DLD1 (cell line): ENCODE measurements at regions not wholly inside any gene's neighbourhood (a gene's known extent, or its start where the extent isn't known, plus 50 kb on each side); places are given as distances from the start of the nearest gene placed in this dataset.

Source experiments
- in situ Hi-C: cut with HindIII; loops from 2 replicates; pipeline ENCODE4 v1.10.0; 2017; ENCODE audit warnings: low sequenced_read_pairs

DNA sequence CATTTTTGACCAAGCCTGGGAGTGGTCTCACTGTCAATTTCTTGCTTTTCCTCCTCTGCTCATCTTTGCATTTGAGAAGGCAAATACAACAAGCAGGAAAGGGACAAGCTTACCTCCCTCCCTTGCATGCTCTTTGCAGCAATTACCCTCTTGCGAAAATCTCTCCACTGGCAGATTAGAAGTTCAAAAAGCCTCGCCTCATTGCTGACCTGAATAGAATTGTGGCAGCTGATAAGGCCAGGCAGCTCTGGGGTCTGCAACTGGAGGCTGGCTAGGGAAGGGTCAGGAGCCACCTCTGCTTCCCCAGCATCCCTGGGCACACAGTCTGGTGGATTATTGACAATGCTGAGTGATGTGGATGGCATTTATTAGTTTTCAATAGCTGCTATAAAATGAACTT is 362.3 kb upstream of the KIF2A start:
- in situ Hi-C loops = no loop called here

DNA sequence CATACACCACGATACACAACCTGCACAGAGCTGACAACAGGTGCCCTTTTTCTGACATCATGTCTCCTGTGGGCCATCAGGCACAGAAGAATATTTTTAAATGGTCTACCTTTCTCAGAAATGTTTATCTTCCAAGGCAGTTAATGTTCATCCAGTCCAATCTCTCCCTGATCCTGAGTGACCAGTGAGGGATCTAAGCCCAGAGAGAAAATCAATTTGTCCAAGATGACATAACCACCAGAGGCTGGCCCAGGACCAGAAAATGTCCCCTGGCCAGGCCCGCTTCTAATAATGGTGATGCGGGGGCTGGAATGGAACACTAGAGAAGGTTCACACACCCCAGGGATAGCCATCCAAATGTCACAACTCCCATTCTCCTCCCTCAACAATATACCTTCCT is 357.9 kb upstream of the KIF2A start:
- in situ Hi-C loops = no loop called here

DNA sequence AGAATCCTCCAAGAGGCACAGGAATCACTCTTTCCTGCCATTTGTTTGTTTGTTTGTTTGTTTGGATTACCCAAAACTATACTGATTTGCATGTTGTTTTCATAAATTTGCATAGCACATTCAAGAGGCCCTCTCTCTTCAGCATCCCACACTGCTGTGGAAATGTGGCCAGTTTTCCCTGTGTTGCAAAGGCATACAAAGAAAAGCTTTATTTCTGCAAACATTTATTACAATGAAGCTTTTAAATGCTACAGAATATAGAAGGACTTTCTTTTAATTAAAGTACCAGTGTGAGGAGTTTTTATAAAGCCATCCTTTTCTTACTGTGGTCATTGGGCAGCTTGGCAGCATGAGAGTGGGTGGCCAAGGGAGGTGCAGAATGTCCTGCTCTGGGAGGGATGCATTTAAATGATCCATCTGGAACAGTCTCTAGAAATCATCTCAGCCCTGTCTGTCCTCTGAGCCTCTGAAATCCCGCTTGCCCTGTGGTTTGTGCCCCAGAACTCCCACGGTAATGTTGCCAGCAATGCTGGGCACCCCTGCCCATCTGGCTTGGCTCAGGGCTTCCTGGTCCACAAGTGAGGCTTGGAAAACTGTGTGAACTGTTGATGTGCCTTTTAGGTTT is 356.8 kb upstream of the KIF2A start:
- in situ Hi-C loops = no loop called here

DNA sequence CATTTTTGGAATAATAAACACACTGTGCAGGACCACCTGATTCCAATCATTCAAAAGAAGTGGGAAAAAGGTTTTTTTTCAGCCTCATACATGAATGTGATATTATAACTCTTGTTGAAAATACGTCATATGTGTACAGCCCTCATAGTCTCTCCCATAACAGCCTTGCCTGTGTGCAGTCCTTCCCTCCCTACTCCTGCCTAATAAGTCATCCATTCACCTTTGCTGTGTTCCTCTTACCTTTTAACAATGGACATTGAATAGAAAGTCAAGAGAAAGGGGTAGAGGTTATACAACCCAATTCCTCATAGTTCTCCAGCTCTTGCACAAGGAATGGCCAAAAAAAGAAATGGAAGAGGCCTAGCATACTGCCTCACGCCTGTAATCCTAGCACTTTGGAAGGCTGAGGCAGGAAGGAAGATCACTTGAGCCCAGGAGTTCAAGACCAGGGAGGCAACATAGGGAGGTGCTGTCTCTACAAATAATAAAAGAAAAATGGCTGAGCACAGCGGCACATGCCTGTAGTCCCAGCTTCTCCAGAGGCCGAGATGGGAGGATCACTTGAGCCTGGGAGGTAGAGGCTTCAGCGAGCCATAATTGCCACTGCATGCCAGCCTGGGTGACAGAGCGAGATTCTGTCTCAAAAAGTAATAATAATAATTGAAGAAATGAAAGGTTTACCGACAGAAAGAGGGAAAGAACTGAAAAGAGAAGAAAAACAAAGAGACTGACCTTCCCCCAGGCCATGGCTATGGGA is 356.1 kb upstream of the KIF2A start:
- in situ Hi-C loops = no loop called here

DNA sequence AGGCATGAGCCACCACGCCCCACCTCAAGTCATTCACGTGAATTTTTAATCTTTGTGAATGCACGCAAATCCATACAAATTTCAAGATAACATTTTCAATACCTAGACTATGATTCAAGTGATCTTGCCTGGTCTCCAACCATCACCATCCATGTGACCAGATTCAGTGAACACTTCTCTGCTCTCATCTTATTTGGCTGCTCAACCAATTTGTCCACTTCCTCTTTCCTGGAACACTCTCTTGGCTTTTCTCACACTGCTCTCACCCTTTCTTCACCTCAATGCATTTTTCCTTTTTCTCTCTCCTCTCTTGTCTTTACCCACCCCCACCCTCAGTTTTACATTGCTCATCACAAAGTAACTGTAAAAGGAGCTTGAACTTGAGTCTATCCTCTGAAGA is 354.7 kb upstream of the KIF2A start:
- in situ Hi-C loops = no loop called here

GRCh38 chr5:61953913-61954312 is 352.1 kb upstream of the KIF2A start:
- in situ Hi-C loops = no loop called here

- in situ Hi-C loops = no loop called here
Observed at GRCh38 chr5:61964201-61964600, 341.8 kb upstream of the KIF2A start.

DNA sequence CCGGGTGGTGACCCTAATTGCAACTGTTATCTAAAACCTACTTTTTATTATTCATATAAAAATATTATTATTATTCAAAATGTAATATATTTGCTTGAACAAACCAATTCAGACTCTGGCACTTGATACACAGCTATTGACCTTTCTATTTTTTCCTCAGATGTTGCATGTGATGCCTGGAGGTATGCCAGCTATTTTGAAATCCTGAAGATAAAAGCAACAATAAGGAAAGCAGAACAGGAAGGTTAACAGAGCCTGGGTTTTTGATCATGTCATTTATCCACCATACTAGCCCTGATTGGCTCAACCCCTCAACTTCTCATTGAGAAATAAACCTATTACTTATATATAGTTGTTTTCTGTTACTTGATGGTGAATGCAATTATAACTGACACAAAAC is 340.9 kb upstream of the KIF2A start:
- in situ Hi-C loops = no loop called here

GRCh38 chr5:61965490-61965889 is 340.5 kb upstream of the KIF2A start:
- in situ Hi-C loops = no loop called here

DNA sequence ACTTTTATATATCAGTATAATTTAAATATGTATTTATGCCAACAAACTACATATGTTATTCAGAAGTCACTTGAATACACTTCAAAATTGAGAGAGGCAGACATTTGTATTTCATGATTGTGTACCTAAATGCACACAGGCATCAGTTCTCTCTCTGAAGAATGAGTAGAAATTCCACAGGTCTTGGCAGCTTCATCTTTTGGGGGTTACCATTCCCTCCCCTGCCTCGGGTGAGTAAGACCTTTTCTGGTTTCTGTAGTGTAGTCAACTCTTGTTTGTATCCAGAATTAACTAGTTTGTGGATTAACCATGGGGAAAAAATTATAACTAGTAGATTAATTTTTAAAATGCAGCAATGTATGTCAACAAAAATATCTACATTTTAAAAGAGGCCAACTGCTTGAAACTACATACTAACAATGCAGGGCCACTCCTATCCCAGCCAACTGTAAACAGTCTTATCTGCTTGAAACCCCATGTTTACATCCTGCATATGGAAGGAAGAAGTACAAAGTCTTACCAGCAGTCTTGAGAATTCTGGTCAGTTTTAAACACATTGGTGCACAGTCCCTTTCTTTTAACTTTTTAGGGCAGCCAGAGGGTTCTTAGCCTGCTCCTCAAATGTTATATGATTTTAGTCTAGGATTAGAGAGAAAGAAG is 339.6 kb upstream of the KIF2A start:
- in situ Hi-C loops = no loop called here

DNA sequence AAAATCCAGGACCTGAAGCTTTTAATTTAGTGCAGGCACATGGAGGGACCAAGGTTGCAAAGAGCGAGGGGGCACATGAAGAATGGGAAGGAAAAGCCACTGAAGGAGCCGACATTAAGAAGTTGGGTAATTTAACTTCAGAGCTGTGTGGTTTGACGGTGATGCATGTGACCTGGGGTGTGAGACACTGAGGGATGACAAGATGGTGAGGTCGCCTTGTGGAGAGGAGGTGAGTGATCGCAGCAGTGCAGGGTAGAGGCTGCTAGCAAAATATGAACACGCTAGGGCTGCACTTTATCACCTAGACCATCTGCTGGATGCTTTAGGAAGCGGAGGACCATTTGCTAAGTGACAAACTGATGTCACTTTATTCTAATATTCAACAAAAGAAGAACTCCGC is 339.0 kb upstream of the KIF2A start:
- in situ Hi-C loops = no loop called here

- in situ Hi-C loops = no loop called here
Observed at GRCh38 chr5:61967681-61968080, 338.3 kb upstream of the KIF2A start.

- in situ Hi-C loops = no loop called here
Observed at GRCh38 chr5:61969347-61969746, 336.7 kb upstream of the KIF2A start.

GRCh38 chr5:61969755-61970154 is 336.3 kb upstream of the KIF2A start:
- in situ Hi-C loops = no loop called here

GRCh38 chr5:61970218-61970617 is 335.8 kb upstream of the KIF2A start:
- in situ Hi-C loops = no loop called here

- in situ Hi-C loops = no loop called here
Observed at GRCh38 chr5:61974680-61975079, 331.3 kb upstream of the KIF2A start.

DNA sequence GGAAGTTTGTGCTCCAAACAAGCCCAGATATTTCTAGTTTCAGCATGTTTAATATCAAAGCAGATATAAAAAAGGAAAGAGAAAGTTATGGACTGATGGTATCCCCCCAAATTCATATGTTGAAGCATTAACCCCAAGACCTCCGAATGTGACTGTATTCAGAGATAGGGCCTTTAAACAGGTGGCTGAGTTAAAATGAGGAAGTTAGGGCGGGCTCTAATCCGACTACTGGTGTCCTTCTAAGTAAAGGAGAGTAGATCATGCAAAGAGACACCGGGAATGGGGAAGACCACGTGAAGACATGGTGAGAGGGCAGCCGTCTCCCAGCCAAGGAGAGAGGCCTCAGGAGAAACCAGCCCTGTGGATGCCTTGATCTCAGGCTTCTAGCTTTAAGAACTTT is 324.1 kb upstream of the KIF2A start:
- in situ Hi-C loops = no loop called here

GRCh38 chr5:61991430-61991829 is 314.6 kb upstream of the KIF2A start:
- in situ Hi-C loops = no loop called here

DNA sequence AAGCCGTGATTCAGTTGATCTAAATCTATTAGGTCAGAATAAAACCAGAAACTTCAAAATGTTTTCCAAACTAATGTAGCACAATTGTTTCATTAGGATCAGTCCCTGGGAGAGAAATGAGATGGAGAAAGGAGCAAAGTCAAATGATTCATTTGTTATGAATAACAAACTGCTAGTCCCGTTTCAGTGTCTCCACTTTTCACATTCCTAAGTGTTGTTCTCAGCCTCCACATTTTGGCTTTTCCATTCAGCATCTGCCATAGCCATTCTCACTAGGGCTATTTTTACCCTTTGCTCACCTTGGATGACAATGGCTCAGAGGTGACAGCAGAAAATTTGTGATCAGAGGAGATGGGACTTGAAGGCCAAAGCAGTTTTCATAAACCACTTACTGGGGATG is 314.1 kb upstream of the KIF2A start:
- in situ Hi-C loops = no loop called here

GRCh38 chr5:61993295-61993927 is 312.6 kb upstream of the KIF2A start:
- in situ Hi-C loops = no loop called here

DNA sequence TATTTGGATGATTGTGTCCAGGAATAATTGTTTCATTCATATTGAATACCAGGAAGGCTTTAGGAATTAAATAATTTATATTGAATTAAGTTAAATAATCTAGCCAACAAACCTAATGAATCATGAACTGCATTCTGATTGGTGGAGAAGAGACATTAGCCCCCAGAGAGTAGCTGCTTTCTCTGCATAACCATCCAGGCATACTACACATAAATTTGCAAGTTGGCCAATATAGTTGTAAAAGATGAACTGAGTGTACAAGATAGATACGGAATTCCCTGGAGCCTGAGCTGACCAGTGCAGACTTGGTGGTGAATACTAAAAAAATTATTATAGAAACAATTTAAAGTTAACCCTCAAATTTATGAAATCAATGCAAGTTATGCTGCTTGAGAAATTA is 311.8 kb upstream of the KIF2A start:
- in situ Hi-C loops = no loop called here

DNA sequence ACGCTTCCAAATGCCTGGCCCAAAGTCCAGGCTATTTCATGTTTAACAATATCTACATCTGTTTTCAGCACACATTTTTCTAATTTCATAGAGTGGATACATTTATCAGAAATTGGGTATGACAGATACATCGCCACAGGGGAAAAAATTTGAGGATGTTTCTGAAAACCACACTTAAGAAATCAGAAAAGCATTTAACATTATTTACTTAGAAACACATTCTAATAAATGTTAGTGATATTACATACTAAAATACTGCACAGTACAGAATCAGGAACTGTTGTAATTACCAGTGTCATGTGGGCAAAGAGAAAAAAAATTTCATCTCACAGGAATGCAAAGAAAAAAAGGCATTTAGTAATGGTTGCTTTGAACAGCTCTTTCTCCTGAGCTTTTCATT is 310.5 kb upstream of the KIF2A start:
- in situ Hi-C loops = no loop called here
